AG04450 (cell line): ENCODE measurements at regions not wholly inside any gene's neighbourhood (a gene's known extent, or its start where the extent isn't known, plus 50 kb on each side); places are given as distances from the start of the nearest gene placed in this dataset.

Source experiments
- CTCF ChIA-PET: fragments of 300-600, 350-600 bp; formaldehyde crosslinking; extraction: SDS; loops from one replicate; lab custom pipeline; 2022; ENCODE audit warnings: antibody characterized with exemption, inconsistent platforms; lab: Charles Lee
- POLR2A ChIA-PET: fragments of 350-600 bp; formaldehyde crosslinking; extraction: SDS; loops from one replicate; lab custom pipeline; 2021; ENCODE audit warnings: antibody characterized with exemption, inconsistent platforms; lab: Yijun Ruan, JAX
- DNase-seq: peaks from one replicate; pipeline ENCODE4 v3.0.0-alpha.2; 2011; ENCODE audit warnings: low read depth, low spot score
- H3K27ac ChIP-seq: one replicate; pipeline ENCODE4 v1.5.1; 2012; ENCODE audit warnings: low read depth, low read length, control low read depth
- H3K27me3 ChIP-seq: one replicate; pipeline ENCODE4 v1.6.0; 2012; ENCODE audit warnings: low read length; ENCODE audit not compliant: control insufficient read depth, insufficient read depth
- H3K4me3 ChIP-seq: 2 replicates; pipeline ENCODE4 v1.5.1; 2011; ENCODE audit warnings: mild to moderate bottlenecking, low read depth, low read length, control low read depth
- H3K9me3 ChIP-seq: 2 replicates; pipeline ENCODE4 v1.5.1; 2012; ENCODE audit warnings: low read length; ENCODE audit not compliant: control insufficient read depth, insufficient read depth
- CTCF ChIP-seq: IDR thresholded peaks from 2 replicates; pipeline ENCODE4 v1.5.1; 2011; ENCODE audit warnings: low read depth, low read length, control low read depth, inconsistent platforms

- POLR2A ChIA-PET: no interaction called here
- no peaks in the 10 kb centered on the region for H3K9me3 ChIP-seq
- no peak for DNase-seq
- no peak overlapping the region for H3K4me3 ChIP-seq
- peaks cover 33% of the 10 kb centered on the region for H3K27me3 ChIP-seq
- CTCF ChIA-PET: no interaction called here
- TF ChIP-seq CTCF: no peak
- H3K27ac ChIP-seq: no peak overlapping the region
These were observed 407.0 kb downstream of the MIAT start for GRCh38 chr22:27064386-27064785.

DNA sequence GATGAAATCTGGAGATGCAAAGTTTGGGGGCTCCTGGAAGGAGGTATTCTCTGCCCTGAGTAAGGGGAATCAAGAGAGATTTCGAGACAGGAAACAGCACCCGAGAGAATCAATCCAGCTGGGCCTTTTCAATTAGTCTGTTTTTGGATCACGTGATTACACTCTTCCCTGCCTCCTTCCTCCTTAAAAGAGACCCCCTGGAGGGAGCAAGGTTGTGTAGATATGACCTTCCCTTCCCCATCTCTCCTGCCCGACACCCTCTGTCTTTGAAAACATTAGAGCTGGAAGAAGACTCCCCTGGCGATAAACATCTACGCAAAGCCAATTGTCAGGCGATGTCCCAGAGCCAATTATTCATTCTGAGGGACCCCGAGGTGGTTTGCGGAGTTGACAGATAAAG lies 407.9 kb downstream of the MIAT start:
- DNase-seq: no peak
- no peak for TF ChIP-seq CTCF
- Histone ChIP-seq H3K9me3 (no peaks in the 10 kb centered on the region), H3K4me3 (no peak overlapping the region), H3K27me3 (peaks cover 31% of the 10 kb centered on the region), H3K27ac (no peak overlapping the region)
- ChIA-PET CTCF (no interaction called here), POLR2A (no interaction called here)

DNA sequence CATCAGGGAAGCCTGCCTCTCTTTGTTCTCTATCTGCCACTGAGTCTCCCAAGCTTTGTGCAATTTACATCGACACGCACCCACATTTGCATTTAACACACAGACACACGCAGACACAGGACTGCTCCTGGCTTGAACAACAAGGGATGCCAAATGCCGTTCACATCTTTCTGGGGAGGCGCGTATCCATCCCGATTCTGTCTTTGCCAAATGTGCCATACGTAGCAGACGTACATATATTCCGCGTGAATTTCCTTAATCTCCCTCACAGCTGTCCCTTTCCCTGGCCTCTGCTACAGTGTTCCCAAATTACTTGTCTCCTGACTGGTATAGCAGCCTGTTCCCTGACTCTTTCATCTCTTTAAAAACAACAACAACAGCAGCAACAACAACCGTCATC lies 409.5 kb downstream of the MIAT start:
- no peak for DNase-seq
- Histone ChIP-seq H3K9me3 (no peaks in the 10 kb centered on the region), H3K27me3 (peaks cover 37% of the 10 kb centered on the region), H3K4me3 (no peak overlapping the region), H3K27ac (no peak overlapping the region)
- TF ChIP-seq CTCF: no peak
- CTCF ChIA-PET: no interaction called here
- POLR2A ChIA-PET: no interaction called here

- TF ChIP-seq CTCF: no peak
- DNase-seq: no peak
- CTCF ChIA-PET: no interaction called here
- Histone ChIP-seq H3K27ac (no peak overlapping the region), H3K9me3 (no peaks in the 10 kb centered on the region), H3K27me3 (peaks cover 41% of the 10 kb centered on the region), H3K4me3 (no peak overlapping the region)
- POLR2A ChIA-PET: no interaction called here
These were observed 410.7 kb downstream of the MIAT start for GRCh38 chr22:27068121-27068520.

DNA sequence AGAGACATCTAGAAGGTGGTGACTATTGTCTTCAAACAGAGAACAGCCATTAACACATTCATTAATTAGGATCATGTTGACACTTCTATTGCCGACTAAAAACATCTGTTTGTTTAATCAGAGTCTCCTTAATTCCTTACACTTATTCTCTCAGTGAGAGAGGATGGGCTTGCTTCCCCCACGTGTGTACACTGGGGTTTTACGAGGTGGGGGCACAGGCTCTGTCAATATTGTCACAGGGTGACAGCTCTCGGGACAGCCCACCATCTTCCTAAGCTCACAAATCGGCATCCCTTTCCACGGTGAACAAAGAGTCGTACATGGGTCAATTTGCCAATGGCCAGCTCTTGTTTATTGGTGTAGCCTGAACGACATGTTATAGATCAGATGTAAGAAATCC lies 413.2 kb downstream of the MIAT start:
- no peak for DNase-seq
- POLR2A ChIA-PET: no interaction called here
- TF ChIP-seq CTCF: no peak
- Histone ChIP-seq H3K27ac (no peak overlapping the region), H3K4me3 (no peak overlapping the region), H3K27me3 (peaks cover 32% of the 10 kb centered on the region), H3K9me3 (no peaks in the 10 kb centered on the region)
- CTCF ChIA-PET: interaction anchor here (0.6 kb wide), 1 partner anchor 17 kb away, joined by 3 read pairs; no protein-coding TSS in a partner anchor
